Sigmoid colon (tissue), 3 donors: ENCODE measurements at regions not wholly inside any gene's neighbourhood (a gene's known extent, or its start where the extent isn't known, plus 50 kb on each side); places are given as distances from the start of the nearest gene placed in this dataset.

Source experiments
- POLR2A ChIP-seq, 2 donors: fragments of 450-650 bp; IDR thresholded peaks; one replicate each; pipeline ENCODE4 v1.6.1; 2016; ENCODE audit warnings: antibody characterized with exemption in 2 of 2, mild to moderate bottlenecking in 2 of 2, moderate library complexity in 2 of 2
- TF ChIP-seq, protein P1 (sequence below), 4 experiments: fragments of 450-650 bp in 3 of 4; fragments of 200-600 bp in 1 of 4; IDR thresholded peaks; one replicate each; pipeline ENCODE4 v1.5.1; 2016 to 2019; ENCODE audit warnings: antibody characterized with exemption in 4 of 4, mild to moderate bottlenecking in 3 of 4, moderate library complexity in 2 of 4

DNA sequence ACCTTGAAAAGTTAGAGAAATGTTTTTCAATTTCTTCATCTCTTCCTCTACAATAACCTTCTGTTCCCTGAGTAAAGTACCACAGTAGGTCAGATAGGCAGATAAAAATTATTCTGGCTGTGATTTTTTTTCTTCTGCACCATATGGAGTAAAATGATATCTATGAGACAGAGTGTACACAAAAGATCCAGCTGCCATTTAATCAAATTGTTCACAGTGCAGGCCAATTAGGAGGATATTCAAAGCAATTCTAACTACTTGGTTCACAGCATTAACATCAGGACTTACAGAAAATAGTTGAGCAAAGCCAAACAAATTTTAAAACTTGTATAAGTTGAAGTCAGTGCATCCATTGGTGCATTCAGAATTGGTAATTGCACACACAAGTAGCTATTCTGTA is 147.9 kb upstream of the LUZP2 start:
- TF ChIP-seq, protein P1, sequence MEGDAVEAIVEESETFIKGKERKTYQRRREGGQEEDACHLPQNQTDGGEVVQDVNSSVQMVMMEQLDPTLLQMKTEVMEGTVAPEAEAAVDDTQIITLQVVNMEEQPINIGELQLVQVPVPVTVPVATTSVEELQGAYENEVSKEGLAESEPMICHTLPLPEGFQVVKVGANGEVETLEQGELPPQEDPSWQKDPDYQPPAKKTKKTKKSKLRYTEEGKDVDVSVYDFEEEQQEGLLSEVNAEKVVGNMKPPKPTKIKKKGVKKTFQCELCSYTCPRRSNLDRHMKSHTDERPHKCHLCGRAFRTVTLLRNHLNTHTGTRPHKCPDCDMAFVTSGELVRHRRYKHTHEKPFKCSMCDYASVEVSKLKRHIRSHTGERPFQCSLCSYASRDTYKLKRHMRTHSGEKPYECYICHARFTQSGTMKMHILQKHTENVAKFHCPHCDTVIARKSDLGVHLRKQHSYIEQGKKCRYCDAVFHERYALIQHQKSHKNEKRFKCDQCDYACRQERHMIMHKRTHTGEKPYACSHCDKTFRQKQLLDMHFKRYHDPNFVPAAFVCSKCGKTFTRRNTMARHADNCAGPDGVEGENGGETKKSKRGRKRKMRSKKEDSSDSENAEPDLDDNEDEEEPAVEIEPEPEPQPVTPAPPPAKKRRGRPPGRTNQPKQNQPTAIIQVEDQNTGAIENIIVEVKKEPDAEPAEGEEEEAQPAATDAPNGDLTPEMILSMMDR (IDR thresholded peaks at IDR 0.05), result no peak
- TF ChIP-seq POLR2A (IDR thresholded peaks at IDR 0.05), result no peak
